GM19452 (cell line): ENCODE measurements at regions not wholly inside any gene's neighbourhood (a gene's known extent, or its start where the extent isn't known, plus 50 kb on each side); places are given as distances from the start of the nearest gene placed in this dataset.
"Not testable (repeated sequence)": the region's sequence is repeated elsewhere in the genome, so short reads cannot be mapped to it uniquely, and the experiment has no call there.

ENCODE experiments used
- ATAC-seq: cut with Tn5 transposase; IDR thresholded peaks from one replicate; pipeline ENCODE4 v1.9.1; 2021; ENCODE audit not compliant: unreplicated experiment

DNA sequence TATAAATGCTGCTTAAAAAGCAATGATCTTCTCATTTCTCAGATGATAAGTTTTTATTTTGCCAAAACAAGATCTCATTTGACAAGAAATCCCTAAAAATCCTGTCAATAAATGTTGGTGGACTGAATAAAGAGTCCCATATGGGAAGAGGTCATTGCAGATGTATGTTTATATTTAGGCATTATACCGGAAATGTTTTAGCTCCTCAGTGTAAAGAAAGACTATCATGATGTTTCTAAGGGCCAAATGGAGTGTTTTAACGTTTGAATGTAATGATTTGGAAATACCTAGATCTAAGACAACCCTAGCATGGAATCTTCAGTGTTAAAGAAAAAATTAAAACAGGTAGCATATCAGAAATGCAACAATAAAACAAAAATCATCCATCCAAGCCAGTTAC is 457.8 kb upstream of the NFE2L3 start:
- no peak for ATAC-seq

DNA sequence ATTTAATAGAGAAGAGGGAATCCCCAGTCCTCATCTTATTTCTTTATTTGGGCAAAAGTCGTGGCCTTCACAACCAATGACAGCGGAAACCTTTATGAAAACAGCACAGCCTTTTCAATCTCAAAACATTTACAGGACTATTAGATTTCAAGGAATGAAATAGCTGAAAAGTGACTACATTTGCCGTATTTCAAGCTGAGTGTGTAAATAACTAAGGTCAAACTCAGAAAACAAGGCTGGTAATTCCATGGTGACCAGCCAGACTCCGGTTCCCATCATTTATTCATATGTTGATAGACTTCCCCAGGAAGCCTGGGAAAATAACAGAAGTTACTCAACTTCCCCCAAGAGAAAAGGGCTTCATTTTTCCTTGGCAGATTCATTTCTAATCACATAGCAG is 457.3 kb upstream of the NFE2L3 start:
- ATAC-seq: no peak

DNA sequence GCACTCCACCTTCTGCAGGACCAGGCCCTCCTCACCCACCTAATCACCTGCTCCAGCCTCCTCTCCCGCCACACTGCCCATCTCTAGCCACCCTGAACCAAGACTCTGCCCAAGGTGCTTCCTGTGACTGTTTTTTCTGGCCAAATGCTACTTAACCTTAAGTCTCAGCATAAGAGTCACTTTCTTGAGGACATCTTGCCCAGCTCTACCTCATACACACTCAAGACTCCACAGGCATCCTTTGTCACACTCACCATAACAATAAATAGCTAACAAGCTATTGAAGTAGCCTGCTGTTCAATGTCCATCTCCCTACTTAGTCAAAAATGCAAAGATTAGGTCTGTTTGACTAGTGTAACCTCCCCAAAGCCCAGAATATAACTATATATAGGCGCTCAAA is 455.4 kb upstream of the NFE2L3 start:
- no peak for ATAC-seq

DNA sequence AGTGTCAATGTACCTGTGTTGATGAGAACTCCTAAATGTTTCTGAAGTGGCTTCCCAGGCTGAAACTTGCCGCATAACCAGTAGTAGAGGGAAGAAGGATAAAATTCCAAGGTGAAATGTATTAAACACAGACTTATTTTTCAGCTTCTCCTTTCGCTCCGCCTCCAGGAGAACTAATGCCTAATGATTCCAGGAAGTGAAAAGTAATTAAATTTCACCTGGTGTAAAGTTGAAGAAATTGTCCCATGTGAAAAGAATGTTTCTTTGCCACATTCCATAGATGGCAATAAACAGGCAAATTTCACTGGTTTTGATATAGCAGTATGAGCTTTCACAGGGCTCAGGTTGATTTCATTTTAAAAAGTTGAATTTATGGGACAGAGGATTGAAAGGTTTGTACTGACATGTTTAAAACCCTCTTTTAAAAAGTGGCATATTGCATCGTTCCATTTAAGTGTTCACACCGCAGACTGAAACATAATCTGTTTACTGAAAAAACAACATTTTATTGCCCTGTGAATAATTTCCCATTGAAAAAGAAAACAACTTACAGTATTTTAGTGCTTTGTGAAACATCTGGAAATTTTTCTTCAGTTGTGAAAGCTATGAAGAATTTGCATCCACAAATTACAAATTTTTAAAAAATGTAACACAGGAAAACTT is 453.4 kb upstream of the NFE2L3 start:
- no peak for ATAC-seq

DNA sequence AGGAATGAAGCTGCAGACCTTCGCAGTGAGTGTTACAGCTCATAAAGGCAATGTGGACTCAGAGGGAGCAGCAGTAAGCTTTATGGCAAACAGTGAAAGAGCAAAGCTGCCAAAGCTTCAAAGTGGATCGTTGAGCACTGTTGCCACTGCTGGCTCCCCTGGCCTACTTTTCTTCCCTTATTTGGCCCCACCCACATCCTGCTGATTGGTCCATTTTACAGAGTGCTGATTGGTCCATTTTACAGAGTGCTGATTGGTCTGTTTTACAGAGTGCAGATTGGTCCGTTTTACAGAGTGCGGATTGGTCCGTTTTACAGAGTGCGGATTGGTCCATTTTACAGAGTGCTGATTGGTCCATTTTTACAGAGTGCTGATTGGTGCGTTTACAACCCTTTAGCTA is 451.9 kb upstream of the NFE2L3 start:
- not testable (repeated sequence) for ATAC-seq

DNA sequence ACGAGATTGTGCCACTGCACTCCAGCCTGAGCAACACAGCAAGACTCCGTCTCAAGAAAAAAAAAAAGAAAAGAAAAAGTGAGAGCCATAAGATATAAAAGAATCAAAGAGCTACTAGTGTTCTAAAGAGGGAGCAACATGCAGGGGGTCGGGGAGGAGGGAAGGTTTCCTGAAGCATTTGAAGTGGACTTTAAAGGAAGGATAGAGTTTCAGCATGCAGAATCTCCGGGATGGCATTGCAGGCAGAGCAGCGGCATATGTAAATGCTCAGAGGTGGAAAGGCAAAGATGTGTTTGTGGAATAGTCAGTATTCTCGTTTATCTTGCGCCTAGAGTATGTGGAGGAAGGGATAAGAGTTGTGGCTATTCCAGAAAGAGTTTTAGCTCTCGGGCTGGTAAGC is 447.6 kb upstream of the NFE2L3 start:
- ATAC-seq: no peak

DNA sequence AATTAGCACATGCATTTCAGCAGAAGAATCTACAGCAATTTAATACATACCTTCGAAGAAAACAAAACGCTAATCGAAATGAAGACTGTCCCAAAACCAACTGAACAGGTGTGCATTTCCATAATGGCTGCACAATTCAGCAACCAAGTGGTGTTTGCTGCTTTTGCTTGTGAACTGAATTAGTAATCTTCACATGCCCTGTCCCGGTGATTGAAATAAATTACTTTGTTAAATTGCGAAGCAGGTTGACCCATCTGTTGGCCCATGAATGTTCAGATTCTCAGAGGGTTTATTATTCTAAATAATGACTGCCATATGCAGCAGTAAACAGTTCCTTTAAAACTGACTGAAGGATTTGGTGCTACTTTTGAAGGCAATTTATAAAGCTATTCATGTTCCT is 445.2 kb upstream of the NFE2L3 start:
- no peak for ATAC-seq

DNA sequence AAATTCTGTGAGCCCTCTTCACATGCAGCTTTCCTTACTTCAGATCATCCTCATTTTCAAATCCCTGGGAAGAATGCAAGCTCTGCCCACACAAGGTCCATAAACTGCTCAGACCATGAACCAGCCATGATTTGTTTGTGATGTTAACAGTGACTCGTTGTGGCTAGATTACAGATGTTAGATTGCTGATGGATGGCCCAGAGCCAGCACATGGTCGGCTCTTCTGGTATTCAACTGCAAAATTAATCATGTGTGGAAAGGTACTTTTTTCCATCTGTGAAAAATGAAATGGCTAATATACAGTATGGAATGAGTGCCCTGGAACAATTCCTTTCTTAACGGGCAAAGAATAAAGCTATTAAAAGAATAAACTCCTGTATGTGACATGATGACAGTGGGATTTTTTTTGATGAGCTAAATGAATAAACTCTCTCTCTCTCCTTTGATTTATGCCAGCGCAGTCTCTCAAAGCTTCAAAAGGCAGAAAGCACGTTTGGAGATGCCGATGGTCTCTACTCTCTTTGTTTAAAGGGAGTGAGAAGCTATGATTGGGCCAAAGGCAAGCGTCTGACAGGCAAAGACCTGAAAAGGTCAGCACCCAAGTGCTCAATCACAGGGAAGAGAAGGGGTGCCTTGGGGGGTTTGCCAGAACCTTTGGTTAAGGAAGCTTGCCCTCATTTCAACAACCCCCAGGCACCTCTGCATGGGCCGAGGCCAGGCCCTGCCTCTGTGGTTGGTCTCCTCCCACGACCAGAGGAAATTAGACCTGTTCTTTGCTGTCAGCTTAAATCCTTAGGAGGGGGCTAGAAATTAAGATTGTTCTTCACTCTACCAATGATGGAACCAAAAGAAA is 444.0 kb upstream of the NFE2L3 start:
- ATAC-seq: no peak

DNA sequence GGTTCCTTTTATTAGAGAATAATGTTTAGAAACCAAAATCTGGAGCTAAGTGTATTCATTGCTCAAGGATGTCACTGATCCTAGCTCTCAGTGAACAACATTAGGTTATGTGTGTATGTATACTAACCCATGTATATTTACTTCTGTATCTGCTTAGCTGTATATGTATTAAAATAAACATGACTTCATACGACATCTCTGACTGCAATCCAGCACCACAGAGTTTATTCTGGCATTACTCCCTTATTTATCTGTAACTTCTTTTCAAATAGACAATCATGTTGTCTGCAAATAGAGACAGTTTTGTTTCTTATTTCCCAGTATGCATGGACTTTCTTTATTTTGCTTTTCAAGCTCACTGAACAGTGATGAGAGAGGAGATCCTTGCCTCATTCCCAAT is 441.0 kb upstream of the NFE2L3 start:
- no peak for ATAC-seq

DNA sequence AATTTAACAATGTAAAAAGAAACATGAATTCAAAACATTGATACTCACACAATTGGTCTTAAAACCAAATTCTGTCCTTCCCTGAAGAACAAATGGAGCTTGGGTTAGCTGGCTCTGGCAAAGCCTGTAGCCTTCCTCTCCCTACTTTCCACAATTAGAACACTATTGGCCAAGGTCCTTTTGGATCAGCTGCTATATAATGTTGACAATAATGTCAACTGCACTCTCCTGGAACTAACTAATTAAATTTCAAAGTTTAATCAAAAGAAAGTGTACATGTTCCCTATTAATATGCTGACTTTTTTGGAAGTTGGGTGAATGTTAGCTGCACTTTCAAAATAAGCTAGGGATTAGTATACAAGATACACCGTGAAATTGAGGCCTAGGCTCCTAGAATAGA is 440.1 kb upstream of the NFE2L3 start:
- ATAC-seq: no peak

DNA sequence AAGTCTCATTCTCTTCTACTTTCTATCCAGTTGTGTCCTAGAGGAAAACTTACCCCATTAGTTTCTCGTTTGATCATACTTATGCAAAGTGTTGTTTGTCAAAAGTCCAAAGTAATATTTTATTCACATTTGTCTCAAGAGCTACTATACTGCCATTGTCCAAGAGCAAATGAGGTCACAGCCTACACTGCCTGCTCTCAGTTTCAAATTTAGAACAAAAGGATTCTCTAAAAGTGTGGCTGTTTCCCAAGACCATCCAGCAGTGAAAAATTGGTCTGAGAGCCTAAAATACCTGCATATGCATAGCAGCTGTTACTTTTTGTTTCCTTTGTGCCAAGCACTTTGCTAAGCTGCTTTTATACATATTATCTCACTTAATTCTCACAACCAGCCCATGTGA is 439.5 kb upstream of the NFE2L3 start:
- no peak for ATAC-seq

DNA sequence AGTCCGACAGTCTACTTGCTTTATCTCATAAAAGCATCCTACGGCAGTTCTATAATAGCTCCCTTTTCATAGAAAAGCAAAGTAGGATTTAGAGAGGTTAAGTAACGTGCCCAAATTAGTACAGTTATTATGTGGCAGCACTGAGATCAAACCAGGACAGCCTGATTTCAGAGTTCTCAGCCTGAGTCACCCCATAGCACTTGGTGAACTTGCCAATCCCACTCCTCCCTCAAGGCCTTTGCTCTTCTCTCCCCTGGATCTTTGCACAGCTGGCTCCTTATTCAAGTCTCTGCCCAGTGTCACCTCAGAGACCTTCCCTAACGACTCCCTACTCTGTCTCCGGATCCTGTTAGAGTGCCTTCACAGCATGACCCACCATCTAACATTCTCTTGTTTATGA is 438.0 kb upstream of the NFE2L3 start:
- no peak for ATAC-seq

DNA sequence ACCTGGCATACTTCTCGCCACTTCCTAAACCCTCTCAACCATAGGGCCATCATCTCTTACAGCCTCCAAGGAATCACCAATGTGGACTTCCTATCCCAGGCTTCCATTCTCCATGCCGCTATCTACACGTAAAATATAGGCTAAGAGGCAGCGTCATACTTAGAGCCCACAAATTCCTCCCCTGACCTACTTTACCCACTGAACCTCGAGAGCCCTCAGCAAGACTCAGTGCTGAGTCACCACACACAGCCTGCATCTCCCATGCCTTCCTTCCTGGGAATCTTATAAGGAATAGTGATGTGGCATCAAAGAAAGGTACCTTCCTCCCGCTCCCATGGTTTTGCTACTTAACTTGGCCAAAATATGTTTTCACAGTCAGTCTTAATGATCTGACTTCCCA is 435.6 kb upstream of the NFE2L3 start:
- ATAC-seq: no peak

DNA sequence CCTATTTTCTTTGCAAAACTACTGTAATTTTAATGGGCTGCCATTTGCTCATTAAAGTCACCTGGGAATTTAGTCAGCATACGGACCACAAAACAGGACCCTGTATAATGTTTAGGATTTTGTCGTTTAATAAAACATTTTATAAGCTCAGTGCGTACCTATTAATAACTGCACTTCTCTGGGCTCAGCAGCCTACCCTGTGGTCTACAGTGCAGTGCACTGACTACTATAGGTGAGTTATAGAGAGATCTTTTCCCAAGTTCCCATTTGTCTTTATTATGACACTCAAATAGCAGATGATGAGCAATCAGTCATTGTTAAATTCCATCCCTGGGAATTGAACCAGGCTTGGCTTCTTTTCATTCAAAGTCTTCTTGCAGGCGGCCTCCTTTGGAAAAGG is 433.4 kb upstream of the NFE2L3 start:
- no peak for ATAC-seq

DNA sequence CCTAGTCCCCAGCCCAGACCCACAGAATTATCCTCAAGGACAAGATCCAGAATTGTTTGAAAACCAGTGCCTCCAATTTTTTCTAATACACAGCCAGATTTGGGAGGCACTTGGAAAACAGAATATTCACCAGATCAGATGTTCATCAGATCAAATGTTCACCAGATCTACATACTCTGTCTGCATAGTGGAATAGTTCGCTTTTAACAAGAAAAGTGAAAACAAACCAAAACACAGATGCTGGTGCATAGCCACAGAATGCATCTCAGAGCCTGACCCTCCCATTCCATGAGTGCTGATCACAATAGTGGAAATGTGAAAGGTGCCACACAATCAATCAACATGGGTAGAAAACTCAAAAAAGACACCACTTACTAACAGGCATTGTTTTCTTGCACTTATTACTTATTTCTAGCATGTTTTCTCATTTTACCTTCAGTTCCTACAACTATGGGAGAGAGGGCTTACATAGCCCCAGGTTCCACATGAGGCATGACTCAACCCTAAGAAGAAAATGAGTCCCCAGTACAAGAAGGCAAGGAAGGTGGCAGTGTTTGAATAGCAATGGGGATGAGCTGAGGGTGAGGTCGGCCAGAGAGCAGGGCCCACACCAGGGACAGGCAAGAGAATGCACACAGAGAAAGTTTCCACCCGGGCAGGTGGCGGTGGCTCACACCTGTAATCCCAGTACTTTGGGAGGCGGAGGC is 432.7 kb upstream of the NFE2L3 start:
- ATAC-seq: no peak

DNA sequence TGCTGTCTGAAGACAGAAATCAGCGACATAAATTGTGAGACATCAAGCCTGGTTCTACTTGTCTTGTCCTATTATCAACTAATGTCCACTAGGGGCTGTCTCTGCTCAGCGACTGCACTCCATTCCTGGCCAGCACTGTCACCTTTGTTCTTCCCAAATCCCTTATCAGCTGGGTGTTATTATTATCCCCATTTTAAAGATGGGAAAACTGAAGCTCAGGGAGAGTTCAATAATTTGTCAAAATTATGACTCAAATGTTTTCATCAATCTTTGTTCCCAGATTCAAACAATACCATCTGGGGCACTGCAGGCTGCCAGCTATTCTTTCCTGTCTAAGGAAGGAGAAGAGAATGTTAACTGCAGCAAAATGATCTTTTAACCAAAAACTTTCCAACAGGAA is 431.6 kb upstream of the NFE2L3 start:
- no peak for ATAC-seq

DNA sequence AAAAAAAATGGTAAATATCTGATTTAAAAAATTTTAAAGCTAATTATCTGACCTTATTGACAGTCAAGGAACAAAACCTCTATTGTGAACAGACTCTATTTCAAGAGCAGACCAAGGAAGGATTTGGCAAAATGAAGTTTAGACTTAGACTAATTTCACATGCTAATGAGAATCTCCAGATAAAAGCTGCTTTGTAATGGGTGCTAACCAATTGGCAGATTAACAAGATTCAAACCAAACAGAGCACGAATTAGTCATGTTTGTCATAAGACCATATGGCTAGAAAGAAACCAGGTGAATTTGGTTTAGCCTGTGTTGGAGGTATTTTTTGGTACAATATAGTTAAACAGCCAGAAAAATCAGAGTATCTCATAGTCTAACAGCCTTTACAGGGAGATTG is 429.1 kb upstream of the NFE2L3 start:
- ATAC-seq: no peak

DNA sequence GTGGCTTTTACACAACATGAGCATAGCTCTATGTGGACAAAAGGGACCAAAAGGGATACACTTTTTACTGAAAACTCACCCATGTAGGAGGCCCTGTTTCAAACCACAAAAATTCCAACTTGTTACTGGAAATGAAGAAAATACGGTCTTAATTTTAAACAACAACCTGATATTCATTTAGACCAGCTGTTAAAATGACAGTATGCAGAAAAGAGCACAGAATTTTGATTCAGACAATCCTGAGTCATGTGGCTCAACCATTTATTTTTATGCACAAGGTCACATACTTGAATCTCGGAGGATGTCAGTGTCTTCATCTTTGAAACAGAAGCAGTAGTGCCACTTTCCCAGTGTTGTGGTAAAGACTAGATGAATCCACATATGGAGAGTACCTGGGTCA is 426.5 kb upstream of the NFE2L3 start:
- no peak for ATAC-seq

DNA sequence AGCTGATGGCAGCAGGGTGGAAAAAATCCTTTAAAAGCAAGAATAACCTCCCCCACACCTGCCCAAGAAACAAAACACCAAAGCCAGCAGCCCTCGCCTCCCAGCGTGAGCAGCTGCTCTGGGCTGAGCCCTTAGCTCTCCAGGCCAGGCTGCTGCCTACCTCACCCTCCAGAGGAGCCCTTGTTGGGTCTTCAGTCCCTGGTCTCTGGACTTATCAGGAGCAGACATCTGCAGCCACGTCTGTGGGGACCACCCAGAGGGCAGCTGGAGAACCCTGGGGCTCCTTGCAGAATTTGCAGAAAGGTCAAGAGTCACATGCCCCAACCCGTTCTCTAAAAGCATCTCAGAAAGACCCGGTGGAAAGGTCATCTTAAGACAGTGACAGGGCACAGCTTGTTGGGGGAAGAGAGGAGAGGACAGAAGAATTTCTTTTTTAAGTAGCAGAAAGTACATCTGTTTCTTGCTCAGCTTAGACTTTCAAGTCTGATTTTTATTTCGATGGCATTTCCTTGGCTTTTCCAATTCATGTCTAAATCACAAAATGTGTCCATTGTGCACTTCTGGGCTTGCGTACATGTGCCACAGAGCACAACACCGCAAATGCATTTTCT is 425.7 kb upstream of the NFE2L3 start:
- no peak for ATAC-seq

DNA sequence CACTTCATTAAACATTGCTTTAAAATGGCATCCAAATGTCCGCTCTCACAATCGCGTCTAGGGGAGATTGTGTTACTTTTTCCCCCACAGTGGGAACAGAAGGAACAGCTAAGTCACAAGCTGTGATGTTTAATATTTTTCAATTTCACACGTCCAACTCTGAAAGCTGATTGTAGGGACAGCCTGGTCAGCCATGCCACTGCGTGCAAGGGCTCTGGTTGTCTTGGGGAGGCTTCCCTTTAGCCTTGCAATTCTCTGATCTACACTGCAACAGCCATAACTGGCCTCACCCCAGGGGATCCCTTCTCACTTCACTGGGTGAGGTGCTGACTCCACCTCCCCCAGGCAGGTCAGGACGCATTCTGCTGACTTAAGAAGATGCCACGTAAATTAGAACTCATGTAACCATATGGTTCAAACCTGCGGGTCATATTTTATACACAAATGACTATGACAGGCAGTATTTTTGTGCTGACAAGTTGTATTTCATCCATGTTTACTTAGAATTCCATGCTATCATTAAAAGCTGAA is 425.2 kb upstream of the NFE2L3 start:
- ATAC-seq: no peak

DNA sequence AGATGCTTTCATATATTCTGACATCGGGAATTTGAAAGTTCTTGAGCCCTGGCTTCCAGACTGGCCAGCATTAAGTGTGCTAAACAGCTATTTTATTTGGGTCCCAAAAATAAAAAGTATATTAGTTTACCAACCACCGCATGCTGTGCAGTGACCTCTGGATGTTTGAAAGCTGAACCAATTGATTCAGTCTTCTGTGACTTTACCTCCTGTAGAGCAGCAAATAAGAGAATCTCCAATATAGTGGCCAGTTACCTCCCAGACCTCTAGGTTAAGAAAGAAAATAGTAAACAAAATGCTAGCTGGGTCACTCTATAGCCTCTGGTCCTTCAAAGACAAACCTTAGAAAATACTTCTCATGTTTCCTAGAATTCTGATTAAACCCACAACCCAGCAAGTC is 424.6 kb upstream of the NFE2L3 start:
- no peak for ATAC-seq
